GM18858 (cell line): ENCODE measurements at regions not wholly inside any gene's neighbourhood (a gene's known extent, or its start where the extent isn't known, plus 50 kb on each side); places are given as distances from the start of the nearest gene placed in this dataset.
"Not testable (repeated sequence)": the region's sequence is repeated elsewhere in the genome, so short reads cannot be mapped to it uniquely, and the experiment has no call there.

Experiments used
- ATAC-seq: cut with Tn5 transposase; IDR thresholded peaks from one replicate; pipeline ENCODE4 v1.9.1; 2021; ENCODE audit not compliant: unreplicated experiment

DNA sequence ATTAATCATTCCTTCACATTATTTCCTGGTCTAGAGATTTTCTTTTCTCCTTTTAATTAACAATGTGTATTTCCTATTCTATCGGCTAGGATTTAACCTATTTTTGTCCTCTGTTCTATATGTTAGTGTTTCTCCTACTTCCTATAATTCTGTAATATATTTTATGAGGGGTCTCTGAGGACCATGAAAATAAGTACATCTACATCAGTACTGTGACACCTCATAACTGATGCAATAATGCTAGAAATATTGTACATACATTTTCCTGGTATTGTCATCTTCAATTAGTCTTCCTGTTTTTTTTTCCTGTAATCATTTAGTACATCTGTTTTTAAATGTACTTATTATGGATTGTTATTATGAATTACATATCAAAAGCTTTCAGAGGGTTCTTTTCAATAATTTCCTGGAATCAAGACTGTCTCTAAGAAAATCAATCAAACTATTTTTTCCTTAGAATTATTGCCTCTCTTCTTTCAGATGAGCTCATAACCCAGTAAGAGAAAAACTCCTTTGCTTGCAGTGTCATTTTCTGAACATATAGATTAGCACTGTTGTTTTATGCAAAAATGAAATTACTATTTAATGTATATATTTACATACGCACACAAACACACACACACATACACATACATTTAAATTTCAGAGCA is 1004.3 kb downstream of the SLITRK5 start:
- no peak for ATAC-seq

DNA sequence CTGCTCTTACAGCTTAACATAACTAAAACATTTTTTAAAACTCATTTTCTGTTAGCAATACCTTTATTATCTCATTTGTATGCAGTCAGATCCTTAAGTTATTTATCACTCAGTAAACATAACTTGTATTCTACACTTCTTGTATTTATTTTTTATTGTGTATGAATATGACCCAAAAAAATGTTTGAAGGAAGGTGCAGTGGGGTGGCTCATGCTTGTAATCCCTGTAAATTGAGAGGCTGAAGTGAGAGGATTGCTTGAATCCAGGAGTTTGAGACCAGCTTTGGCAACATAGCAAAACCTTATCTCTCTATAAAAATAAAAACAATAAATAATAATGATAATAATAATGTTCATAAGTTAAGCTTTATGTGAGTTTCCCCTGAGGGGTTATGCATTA is 1004.8 kb downstream of the SLITRK5 start:
- ATAC-seq = no peak

DNA sequence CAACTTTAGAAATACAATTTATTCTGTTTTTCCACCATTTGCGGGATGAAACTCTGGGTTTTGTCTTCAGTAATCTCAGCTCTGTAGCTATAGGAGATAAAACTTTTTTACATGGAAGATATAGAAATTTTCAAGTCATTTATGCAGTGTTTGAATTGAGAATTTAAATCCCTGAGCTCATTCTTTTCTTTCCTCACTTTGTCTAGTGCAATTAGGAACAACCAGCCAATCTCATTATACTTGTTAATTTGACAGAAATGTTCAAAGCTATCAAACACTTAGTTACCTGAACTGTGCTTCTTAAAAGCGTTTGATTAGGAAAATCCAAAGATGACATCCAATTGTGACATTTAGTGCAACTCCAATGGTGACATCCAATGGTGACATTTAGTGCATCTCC is 1014.3 kb downstream of the SLITRK5 start:
- no peak for ATAC-seq

DNA sequence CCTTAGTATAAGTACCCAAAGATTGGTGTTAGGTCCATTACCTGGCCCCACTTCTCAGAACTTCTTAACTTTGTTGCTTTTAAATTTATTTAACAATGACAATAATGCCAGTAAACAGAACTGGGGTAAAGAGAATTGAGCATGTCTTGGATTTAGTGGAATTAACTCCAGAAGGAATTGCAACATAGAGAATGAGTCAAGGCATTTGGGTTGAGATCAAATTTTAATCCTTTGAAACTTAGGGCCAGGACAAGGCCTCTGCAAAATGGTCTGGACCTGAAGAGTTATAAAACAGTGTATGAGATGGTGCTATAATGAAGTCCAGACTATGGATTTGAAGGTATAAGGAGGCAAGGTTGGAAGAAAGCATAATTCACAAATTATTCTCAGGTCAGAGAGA is 1030.4 kb downstream of the SLITRK5 start:
- no peak for ATAC-seq

GRCh38 chr13:88704600-88705275 is 1033.6 kb downstream of the SLITRK5 start:
- ATAC-seq = no peak

DNA sequence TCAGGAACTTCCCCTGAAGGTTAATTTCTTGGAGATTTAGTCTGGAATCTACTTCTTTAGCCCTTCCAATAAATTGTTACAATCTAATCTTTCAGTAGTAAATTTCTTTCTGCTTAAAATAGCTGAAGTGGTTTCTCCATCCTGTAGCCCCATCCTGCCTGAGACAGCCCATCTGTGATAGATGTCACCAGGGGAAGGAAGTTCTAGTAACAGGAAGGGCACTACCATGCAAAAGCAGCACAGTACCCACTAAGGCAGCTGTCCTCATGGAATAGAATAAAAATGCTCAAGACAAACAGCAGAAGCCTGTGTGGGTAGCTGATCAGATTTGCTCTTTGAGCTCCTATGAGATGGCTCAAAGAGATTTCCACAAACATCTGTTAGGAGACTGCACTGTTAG is 1036.5 kb downstream of the SLITRK5 start:
- ATAC-seq = no peak

DNA sequence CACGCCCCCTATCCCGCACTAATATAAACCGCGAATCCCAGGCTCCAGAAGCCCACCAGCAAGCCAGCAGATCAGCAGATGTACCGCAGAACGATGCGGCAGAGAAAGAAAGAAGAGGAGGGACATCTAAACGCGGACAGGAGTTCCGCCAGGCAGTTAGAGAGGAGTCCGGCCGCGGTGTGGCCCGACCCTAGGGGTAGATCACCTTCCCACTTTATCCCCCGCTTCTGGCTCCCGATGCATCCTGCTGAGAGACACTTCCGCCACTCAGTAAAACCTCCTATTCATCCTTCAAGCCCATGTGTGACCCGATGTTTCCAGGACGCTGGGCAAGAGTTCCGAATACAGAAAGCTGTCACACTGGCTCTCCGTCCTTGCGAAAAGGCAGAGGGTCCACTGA is 1046.8 kb downstream of the SLITRK5 start:
- ATAC-seq = no peak

GRCh38 chr13:88718781-88719180 is 1047.6 kb downstream of the SLITRK5 start:
- no peak for ATAC-seq

DNA sequence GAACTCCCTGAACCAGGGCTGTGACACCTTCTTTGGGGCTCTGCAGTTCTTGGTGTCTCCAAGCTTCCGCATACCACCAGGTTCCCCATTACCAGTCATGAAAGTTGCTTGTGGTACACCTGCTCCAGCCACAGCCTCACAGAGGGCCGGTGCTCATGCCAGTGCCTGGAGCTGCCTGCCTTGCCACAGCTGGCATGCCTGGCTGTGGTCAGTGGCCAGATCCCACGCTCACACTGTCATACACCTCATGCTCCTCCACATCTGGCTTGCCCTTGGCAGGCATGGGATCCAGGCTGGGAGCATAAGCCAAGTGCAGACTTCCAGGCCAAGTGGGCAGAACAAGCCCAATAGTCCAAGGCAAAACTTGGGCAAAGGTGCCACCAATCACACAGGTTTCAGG is 1054.9 kb downstream of the SLITRK5 start:
- no peak for ATAC-seq

GRCh38 chr13:88727236-88727635 is 1056.1 kb downstream of the SLITRK5 start:
- not testable (repeated sequence) for ATAC-seq

GRCh38 chr13:88729605-88730004 is 1058.4 kb downstream of the SLITRK5 start:
- ATAC-seq = no peak

GRCh38 chr13:88736026-88736425 is 1064.9 kb downstream of the SLITRK5 start:
- ATAC-seq = no peak

DNA sequence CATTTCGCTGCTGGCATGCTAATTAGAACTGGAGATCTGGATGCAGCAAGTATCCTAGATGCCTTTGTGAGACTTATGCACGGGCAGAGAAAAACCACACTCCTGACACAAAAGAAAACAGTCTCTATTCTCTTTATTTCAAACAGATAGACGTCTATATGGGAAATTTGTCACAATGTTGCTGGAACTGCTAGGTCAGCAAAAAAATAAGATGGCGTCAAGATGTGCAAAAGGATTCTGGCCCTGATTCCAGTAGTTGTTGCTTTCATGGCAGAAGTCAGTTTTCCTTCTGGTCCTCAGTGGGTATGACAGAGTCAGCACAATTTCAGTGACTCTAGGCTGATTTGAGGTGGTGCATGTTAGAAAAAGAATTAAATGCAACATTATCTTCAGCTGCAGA is 1068.0 kb downstream of the SLITRK5 start:
- no peak for ATAC-seq

DNA sequence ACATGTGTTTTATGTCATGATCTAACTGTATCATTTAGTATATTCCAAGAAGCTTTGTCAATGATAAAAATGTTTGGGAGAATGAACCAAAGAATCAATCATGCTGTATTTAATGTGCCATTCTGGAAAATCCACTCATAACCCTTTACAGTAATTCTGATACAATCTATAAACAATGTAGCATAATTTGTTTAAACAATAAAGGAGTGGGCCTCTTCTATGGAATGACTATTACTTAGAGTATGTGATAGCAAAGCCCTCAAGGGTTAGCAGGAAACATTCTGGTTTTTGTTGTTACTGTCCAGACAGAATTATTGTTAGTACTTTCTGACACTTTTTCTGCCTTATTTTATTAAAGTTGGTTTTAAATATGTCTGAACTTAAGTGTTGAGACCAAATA is 1073.1 kb downstream of the SLITRK5 start:
- no peak for ATAC-seq

- no peak for ATAC-seq
Measured at GRCh38 chr13:88745011-88745410, 1073.8 kb downstream of the SLITRK5 start.

DNA sequence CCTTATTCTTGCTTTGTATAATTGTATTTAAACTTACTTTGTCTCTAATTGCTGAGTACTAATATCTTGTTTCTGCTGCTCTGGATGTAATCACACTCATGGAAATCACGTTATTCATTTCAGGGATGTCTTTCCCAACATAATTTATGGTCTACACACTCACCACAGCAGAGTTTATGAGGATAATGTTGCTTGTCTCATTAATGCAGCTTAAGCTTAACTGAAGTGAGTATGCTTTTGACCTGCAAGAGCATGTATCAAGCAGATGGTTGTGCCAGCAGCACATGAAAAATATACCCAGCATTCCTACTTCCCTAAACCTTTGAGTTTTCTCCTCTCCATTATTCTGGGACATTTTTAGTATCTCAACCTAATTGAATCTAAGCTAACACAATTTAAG is 1080.9 kb downstream of the SLITRK5 start:
- ATAC-seq = no peak

GRCh38 chr13:88754141-88754540 is 1083.0 kb downstream of the SLITRK5 start:
- ATAC-seq = no peak

GRCh38 chr13:88761145-88761544 is 1090.0 kb downstream of the SLITRK5 start:
- no peak for ATAC-seq

DNA sequence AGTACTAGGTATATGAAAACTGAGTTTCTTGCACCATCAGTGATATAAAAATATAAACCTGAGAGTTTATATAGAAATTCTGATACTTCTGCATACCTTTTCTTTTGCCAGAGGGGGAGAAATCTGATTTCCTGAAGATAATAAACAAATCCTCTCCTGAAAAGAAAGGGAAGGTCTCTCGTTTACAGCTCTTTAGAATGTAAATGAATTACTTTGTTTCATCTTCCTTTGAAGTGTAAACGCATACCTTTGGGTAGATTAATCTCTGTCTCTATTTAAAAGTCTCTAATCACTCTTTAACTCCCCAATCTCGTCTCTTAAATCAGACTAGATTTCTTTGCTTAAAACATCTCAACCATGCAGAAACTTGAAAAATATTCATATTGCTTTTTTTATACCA is 1092.9 kb downstream of the SLITRK5 start:
- ATAC-seq = no peak

GRCh38 chr13:88800505-88800904 is 1129.3 kb downstream of the SLITRK5 start:
- no peak for ATAC-seq

GRCh38 chr13:88801361-88801760 is 1130.2 kb downstream of the SLITRK5 start:
- no peak for ATAC-seq

- no peak for ATAC-seq
Measured at GRCh38 chr13:88802886-88803285, 1131.7 kb downstream of the SLITRK5 start.

DNA sequence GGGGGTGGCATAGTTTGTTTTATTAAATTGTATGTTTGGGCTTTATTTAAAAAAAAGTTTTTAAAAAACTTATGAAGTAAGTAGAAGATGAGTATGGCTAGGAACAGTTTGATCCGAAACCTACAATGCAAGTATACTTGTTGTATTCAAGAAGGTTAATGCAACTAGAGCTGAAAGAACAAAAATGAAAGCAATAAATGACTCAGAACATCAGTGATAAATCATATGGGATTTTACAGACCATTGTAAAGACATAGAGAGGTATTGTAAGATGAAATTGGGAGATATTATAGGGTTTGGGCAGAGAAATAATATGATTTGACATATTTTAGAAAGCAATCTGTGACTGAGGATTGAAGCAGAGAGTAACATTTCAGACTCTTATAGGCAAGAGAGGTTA is 1135.3 kb downstream of the SLITRK5 start:
- no peak for ATAC-seq
